NT2/D1 (cell line): ENCODE measurements at regions not wholly inside any gene's neighbourhood (a gene's known extent, or its start where the extent isn't known, plus 50 kb on each side); places are given as distances from the start of the nearest gene placed in this dataset.

Source experiments
- SUZ12 ChIP-seq: IDR thresholded peaks from 2 replicates; pipeline ENCODE4 v1.6.1; 2011; ENCODE audit not compliant: insufficient read length, insufficient read depth; ENCODE audit errors: extremely low read depth
- YY1 ChIP-seq: IDR thresholded peaks from 2 replicates; pipeline ENCODE4 v1.6.1; 2011; ENCODE audit not compliant: insufficient read length, insufficient read depth
- ZNF274 ChIP-seq: IDR thresholded peaks from 2 replicates; pipeline ENCODE4 v1.6.1; 2011; ENCODE audit warnings: mild to moderate bottlenecking, low read depth, low read length

- TF ChIP-seq SUZ12: no peak
- no peak for TF ChIP-seq ZNF274
- TF ChIP-seq YY1: no peak
Observed at GRCh38 chr10:131710142-131710861, 190.5 kb upstream of the PPP2R2D start.
